ENCODE measurements at regions not wholly inside any gene's neighbourhood (a gene's known extent, or its start where the extent isn't known, plus 50 kb on each side); places are given as distances from the start of the nearest gene placed in this dataset.

DNA sequence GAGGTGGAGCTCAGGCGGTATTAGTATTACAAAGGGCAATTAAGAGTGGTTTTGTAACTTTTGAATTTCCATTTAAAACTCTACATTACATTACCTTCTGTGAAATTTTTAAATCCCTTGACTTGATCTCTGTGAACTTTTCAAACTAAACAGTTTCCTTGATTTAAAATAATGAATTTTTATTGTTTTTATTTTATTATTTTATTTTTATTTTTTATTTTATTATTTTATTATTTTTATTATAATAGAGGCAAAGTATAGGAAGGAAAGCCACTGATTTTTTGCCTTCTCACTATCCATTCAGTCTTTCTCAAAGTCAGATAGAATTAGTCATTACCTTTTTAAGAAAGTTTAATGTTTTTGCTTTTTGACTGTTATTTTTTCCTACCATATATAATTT, 1248.1 kb upstream of the SLC10A2 start:
- no peak for DNase-seq (ENCODE audit: low spot score)

DNA sequence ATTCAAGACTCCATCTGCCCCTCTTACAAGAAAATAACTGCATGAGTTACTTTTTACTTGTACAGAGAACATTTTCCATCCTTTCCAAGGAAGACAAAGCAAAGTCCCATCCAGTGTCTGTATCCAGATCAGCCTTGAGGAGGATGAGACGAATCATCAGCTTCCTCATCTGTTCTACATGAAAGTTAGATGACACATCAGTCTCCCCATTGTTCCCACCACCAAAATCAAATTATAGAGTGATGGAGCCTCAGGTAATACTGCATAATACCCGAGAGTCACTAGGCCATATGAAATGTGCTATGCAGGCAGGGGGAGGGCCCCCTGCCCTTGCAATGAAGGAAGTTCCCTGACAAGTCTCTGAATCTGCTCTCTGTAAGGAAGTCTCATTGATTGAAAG, 1244.6 kb upstream of the SLC10A2 start:
- DNase-seq (ENCODE audit: low spot score): no peak

DNA sequence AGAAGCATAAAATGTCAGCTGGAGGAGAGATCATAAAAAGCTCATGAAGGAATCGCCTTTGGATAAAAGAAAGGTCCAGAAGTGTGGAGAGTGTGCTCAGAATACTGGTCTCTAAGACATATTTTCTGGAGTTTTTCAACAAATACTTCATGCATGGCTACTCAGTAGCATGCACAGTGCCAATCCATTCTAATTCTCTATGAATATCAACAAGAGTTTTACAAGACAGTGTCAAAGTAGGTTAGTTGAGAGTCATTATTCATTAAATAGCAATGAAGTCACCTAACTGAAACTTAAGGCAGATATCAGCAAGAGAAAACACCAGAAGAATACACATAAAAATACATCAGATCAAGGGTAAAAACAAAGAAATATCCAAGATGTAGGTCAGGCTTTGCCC, 1243.2 kb upstream of the SLC10A2 start:
- no peak for DNase-seq (ENCODE audit: low spot score)

DNA sequence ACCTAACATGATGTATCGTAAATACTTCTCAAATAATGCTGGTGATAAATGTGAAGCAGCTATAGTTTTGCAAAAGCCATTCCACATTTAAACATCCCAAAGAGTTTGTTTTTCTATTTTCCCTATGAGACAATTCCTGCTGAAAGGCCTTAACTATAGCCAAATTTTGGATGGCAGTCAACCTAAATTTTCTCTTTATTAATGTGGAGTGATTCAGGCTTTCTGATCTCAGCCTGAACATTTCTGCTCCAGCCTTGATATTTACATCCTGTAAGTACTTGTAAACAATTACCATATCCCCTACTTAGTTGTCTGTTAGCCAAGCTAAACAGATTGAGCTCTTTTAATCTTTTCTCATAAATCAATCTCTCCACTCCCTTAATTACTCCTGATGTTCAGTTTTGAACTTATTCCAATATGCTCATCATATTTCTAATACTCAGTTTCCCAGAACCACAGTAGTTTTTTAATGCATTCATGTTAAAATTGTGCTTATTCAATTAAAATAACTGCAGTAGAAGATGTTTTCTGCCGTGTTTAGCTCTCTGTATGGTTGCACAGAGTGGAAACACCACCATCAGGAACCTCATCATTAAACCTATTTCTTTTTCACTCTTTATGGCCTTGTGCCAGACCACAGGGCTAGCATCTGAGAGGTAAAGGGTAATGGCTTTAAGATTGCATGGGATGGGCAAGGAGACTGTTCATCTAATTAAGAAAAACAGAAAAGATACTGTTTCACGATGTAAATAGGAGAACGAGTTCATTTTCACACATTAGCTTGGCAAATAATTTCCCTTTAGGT, 1235.2 kb upstream of the SLC10A2 start:
- no peak for DNase-seq (ENCODE audit: low spot score)

DNA sequence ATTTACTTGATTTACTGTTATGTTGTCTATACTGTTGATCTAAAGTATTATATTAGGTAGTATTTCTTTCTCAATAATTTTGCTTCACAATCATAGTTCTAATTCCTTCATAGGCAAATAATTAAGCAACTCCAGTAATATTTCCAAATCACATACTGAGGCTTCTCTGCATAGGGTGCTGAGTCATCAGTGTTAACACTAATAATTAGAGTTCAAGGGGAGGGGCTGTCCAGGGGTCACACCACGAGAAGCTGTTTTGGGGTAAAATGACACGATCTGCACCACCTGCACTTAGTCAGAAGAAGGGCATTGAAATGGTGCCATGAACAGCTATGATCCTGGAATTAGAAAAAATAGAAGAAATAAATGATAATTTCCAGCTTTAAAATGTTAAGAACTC, 1230.9 kb upstream of the SLC10A2 start:
- DNase-seq (ENCODE audit: low spot score): no peak

DNA sequence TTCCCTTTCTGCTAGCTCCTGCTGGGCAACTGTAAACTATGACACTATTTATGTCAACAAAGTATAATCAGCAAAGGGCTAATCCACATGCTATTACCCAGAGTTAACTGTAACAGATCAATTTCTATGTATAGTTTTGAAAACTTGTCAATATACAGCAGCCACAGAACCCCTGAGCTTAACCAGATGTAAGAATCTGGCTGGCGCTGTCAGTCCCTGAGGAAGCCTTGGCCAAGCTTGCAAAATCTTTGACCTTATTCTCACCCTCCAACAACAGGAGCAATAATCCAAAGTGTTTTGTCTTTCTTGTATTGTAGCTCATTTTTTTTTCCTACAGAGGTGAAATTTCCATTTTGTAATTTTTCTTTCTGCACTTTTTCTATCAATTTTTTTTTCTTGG, 1230.1 kb upstream of the SLC10A2 start:
- DNase-seq (ENCODE audit: low spot score): no peak

DNA sequence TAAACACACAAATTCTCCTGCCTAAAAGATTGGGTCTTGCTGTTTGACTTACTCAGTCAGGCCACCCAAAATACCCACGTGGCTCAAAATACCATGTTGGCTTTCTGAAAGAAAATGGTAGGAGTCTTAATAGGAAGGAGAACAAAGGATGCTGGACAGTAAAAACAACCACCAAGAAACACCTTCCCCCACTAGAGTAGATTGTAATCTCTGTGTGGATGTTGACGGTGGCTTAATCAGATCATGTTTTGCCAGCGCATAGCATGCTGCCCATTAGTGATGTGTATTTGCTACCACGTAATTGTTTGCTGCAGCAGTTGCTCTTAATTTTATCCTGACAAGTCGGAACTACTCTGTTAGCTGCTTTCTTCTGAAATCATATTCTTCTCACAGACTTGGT, 1229.3 kb upstream of the SLC10A2 start:
- DNase-seq (ENCODE audit: low spot score): no peak

DNA sequence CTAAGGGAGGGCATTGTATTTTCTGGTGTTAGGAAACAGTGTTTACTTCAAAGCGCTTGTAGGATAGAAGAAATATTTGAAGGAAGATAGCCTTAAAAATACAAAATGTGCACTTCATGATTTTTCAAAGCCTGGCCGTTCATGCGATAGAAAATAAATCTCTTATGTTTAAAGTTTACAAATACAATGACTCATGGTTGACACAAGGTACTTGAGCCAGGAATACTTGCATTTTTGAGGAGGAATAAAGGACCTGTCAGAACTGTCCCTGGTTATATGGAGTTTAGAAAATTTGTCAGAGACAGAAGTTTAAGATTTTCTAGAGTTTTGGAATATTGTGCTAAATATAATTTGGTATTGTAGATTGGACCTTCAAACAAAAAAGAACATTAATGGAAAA, 1223.2 kb upstream of the SLC10A2 start:
- no peak for DNase-seq (ENCODE audit: low spot score)

DNA sequence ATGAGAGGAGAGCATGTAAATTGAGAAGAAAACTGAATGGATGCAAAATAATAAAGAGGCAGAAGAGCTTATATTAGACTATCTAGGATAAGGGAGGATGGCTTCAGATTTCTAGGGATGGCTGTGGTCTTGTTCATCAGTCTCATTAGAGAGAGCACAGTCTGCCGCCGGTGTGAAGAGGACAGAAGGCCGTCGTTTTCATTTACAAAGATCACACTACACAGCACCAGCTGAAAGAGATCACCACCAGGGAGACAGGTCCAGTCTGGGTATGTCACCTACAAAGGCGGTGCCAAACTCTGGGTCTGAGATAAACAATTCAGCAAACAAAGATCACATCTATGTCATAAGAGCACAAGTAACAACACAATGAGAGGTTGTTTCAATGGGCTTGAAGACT, 1222.3 kb upstream of the SLC10A2 start:
- no peak for DNase-seq (ENCODE audit: low spot score)

DNA sequence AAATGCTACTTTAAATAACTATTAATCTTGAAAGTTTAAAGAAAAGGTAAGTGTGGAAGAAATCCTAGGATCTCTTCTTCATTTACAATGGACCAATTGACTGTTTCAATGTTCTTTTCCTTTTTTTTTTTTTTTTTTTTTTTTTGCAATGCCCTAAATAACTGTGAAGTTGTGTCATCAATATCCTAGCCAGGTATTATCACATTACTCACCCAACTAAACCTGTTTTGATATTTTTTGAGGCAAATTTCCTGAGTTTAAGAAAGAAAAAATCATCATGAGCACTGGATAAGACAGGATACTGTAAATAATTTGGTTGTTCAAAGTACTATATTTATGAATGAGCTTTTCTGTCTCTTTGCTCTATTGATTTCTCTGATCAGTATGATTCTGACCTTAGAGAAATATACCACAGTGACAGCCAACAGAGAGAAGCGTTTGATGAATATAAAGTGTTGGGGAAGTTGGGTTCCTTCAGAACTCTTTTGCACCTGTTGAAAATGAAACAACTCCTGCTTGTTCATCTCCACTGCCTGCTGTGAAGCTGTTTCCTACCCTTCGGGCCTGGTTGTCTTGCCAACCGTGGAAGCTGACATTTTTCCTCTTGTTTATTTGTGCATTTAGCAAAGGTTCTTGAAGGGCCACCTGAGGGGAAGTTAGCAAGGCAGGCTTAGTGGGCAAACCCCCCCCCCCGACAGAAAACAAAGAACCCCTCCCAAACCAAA, 1220.5 kb upstream of the SLC10A2 start:
- no peak for DNase-seq (ENCODE audit: low spot score)

DNA sequence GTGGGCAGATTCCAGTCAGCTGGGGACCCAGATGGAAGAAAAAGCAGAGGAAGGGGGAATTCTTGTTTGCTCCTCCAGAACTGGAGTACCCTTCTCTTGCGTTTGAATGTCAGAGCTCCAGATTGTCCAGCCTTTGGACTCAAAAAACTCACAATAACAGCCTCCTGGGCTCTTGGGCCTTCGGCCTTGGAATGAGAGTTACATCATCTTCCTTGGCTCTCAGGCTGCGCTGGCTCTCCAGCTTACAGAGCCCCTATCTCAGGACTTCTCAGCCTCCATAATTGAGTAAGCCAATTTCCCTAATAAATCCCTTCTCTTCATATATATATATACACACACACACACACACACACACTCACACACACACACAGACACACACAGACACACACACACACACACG, 1215.7 kb upstream of the SLC10A2 start:
- DNase-seq (ENCODE audit: low spot score): no peak

DNA sequence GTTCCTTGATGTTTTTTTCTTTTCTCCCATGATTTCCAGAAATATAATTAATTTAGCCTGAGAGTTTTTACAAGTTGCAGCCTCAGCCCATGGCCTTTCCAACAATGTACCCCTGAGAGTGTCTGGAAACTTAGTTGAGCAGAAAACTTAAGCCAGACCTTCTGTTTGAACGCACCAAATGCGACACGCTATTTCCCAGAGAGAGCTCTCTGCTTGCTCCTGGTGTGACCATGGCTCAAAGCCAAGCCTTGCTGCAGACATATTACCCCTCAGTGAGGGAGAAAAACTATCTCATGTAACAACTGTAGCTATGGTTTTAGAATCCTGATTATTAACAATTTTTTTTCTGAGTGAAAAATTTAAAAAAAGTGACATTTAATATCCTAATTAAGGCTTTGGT, 1204.5 kb upstream of the SLC10A2 start:
- no peak for DNase-seq (ENCODE audit: low spot score)

DNA sequence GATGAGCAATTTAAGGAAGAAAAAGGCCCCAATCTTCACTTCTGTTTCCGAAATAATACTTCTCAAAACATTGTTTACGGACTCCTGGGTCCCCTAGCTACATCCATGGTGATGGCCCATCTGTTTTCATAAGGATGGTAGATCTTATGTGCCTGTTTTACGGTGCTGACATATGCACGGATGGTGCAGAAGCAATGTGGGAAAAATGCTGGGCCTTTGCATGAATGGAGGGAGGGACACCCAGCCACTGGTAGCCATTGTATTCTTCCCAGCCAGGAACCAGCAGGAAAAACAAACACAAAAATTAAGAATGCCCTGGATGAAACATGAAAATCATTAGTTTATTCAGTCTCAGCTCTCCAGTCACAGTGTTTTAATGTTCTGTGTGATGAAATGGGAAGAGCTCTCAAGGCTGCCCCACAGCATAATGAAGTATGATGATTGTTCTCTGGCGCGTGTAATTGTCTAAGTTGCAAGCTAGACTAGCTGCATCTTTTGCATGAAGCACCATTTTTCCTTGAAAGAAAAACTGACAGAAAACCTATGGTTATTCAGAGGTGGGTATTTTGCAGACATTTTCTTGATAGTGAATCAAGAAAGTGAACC, 1201.1 kb upstream of the SLC10A2 start:
- no peak for DNase-seq (ENCODE audit: low spot score)

DNA sequence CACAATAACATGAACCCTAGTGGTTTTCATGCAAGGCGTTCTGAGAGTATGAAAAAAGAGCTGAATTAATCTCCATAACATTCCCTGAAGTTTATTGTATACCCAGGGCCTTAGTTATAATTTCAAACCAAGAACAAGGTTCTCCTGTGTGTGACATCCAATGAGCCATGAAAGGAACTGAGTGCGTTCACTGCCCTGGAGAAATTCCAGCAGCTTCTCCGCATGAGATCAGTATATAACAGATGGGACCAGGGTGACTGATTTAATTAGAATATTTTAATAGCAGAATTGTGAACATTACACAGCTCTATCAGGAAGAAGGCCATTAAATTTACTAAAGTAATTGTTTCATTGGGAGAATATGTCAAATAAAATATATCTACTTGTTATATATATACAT, 1190.5 kb upstream of the SLC10A2 start:
- no peak for DNase-seq (ENCODE audit: low spot score)

DNA sequence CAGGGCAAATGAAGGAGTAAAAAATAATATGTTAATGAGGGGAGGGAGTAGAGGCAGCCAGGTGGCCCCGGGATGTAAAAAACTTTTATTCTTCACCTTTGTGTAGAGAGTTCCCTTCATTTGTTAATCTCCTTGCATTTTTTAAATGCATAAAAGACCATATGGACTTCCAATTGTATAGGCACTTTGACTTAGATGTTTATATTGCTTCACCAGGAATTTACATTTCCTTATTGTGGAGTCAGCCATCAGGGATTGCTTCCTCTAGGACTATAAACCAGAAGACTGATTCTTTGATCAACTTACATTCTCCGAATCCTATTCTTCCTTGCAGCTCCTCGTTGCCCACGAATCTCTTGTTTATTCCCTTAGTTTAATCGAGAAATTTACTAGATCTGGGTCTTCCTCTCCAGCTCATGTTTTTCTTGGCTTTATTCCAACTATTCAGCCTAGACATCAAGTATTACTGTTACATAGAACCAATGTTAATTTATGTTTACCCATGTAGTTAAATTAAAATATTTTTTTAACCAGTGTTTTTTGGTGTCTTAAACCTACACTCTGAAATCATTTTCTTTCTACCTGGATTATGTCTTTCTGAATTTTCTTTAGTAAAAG, 1187.0 kb upstream of the SLC10A2 start:
- DNase-seq (ENCODE audit: low spot score): no peak

DNA sequence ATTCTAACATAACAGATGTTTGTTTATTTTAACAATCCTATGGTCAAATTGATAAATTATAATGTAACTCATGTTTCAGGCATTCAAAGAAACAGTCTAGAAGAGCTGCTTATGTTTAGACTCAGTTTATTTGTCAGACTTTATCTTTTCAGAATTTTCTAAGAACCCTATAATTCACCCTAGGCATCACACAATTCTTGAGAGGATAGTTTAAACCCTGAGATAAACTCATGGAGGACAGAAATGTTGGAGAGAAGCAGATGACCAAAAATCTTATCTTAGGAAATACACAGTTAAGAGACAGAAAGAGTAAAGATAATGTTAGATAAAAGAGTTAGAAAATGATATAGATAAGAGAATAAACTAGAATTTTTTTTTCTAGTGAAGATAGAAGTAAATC, 1185.7 kb upstream of the SLC10A2 start:
- no peak for DNase-seq (ENCODE audit: low spot score)

DNA sequence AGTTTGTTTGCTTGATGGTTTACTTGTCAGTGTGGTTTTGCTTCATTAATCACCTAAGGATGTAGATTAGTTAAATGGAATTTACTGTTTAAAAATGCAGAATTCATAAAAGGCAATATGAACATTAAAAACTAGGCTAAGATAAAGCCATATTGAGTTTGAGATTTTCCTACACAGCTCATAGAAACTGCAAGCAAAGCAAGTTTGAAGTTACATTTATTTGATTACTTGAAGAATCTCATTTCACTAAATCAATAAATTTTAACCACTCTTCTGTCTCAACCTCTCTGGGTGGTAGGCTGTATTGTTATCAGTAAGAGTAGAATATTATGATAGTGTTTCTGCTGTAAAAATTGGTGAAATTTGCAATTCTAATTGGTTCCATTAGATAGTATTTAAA, 1180.7 kb upstream of the SLC10A2 start:
- no peak for DNase-seq (ENCODE audit: low spot score)

DNA sequence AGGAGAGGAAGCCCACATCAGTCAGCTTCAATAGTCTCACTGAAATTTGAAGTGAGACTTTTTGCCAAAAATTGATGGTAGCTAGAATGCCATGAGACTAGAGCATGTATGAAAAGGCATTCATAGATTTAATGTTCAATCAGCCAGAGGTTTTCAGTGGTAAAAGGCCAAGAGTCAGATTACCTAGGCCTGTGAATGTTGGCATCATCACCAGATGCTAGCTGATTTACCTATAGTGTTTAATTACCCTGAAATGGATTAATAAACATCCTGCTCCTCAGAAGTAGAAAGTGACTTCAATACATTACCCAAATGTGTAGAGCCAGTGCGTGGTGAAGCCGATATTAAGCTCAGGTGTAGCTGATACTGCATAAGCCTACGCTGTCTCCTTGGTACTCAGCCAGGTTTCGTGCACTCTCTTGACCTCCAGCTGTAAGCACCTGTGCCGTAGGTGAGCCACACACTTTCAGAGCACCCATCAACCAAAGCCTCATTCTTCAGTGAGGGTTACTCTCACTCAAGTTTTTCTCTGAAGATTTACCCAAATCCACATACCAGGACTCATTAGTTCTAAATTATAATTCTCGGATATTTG, 1140.3 kb upstream of the SLC10A2 start:
- DNase-seq (ENCODE audit: low spot score): no peak

DNA sequence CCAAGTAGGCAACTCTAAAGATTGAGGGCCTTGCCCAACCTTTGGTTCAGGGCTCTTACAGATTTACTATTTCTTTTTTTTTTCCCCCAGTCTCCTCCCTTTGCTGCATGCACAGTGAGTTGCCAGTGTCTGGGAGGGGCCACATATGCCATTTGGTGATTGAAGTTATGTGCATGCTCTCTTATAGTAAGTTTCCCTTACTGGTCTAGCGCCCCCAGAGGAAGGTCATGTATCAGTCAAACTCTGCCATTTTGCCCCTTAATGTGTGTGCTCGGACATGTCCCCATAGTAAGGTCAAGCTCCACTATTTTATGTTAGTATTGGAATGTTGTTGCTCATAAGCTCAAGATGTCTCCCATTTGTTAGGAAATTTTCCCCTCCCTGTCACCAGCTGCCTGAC, 1138.0 kb upstream of the SLC10A2 start:
- DNase-seq (ENCODE audit: low spot score): no peak

DNA sequence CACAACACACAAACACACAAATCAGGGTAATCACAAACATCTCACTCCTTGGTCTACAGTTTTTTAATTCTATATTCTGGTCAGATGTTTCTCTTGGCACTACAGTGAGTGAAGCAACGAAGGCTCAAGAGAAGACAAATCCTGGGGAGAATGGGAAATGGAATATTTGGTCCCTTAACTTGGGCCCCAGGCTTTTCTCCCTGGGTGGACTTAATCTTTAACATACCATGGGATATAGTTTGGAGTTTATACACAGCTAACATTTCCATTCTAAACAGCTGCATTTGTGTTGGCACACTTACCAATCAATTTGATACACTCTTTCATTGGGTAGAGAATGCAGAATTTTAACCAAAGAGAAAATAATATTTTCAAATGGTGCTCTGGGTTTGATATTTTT, 1132.6 kb upstream of the SLC10A2 start:
- no peak for DNase-seq (ENCODE audit: low spot score)

DNA sequence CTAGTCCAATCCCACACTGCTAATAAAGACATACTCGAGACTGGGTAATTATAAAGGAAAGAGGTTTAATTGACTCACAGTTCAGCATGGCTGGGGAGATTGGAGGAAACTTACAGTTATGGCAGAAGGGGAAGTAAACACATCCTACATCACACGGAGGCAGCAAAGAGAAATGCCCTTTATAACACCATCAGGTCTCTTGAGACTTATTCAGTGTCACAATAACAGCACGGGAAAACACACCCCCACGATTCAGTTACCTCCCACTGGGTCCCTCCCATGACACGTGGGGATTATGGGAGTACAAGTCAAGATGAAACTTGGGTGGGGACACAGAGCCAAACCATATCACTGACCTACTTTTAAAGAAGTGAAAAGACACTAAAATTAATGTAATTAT, 1130.4 kb upstream of the SLC10A2 start:
- DNase-seq (ENCODE audit: low spot score): no peak

DNA sequence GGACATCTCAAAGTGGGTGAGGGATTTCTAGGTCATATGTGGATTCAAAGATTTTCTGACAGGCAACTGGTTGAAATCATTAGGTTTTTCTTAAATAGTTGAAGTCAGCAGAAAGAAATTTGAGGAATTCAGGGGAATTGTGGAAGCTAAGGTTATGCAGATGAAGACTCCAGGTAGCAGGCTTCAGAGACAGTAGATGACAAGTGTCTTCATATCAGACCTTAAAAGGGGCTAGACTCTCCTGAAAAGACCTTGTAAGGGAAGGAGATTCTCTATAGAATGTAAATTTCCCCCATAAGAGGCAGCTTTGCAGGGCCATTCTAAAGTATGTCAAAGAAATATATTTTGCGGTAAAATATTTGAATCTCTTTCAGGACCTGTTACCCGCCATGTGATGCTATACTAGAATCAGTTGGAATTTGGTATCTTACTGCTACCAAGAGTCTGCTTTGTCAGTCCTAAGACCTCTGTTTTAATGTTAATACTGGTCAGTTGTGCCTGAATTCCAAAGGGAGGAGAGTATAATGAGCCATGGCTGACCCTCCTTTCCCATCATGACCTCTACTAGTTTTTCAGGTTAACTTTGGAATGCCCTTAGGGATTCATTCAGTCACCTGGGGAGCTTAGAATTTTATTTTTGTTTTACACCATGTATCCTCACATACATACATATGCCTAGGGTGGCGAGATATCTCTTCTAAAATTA, 1115.5 kb upstream of the SLC10A2 start:
- DNase-seq (ENCODE audit: low spot score): no peak
